Gastrocnemius medialis (tissue), 4 donors: ENCODE measurements at regions not wholly inside any gene's neighbourhood (a gene's known extent, or its start where the extent isn't known, plus 50 kb on each side); places are given as distances from the start of the nearest gene placed in this dataset.

Source experiments
- CTCF ChIP-seq, 5 experiments: fragments of 450-650 bp in 3 of 5; fragments of 200-600 bp in 2 of 5; sonication (generic) in 2 of 5; IDR thresholded peaks in 4 of 5; conservative IDR thresholded peaks in 1 of 5; 1 replicate in 4 of 5; 2 replicates in 1 of 5; pipeline ENCODE4 v1.5.1; 2016 to 2019; ENCODE audit warnings: antibody characterized with exemption in 5 of 5, mild to moderate bottlenecking in 3 of 5, moderate library complexity in 3 of 5
- POLR2A ChIP-seq, 2 donors: fragments of 450-650 bp; IDR thresholded peaks; one replicate each; pipeline ENCODE4 v1.6.1; 2017; ENCODE audit warnings: antibody characterized with exemption in 2 of 2, mild to moderate bottlenecking in 2 of 2, moderate library complexity in 2 of 2

DNA sequence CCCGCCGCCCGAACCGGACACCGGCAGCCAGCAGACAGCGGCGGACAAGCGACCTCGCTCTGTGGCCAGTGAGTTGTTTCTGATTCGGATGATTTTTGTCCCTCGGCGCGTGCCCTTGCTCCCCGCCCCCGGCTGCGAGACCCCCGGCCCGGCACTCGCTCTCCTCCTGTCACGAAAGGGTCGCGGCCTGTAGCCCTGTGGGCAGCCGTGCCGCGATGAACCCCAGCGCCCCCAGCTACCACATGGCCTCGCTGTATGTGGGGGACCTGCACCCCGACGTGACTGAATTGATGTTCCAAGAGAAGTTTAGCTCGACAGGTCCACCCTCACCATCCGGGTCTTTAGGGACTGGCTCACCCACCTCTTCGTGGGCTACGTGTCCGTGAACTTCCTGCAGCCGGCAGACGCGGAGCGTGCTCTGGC, 1257.5 kb upstream of the ACVR2A start:
- TF ChIP-seq CTCF (IDR thresholded peaks at IDR 0.05 in 4 of 5, conservative IDR thresholded peaks at IDR 0.05 in 1 of 5) (no peak), POLR2A (IDR thresholded peaks at IDR 0.05) (no peak)
